Inferior parietal cortex (tissue), 1 donor: ENCODE measurements at regions not wholly inside any gene's neighbourhood (a gene's known extent, or its start where the extent isn't known, plus 50 kb on each side); places are given as distances from the start of the nearest gene placed in this dataset.

Experiments used
- DNase-seq: peaks from one replicate; pipeline ENCODE4 v3.0.0-alpha.2; 2016; ENCODE audit errors: extremely low spot score

- DNase-seq, result peak; percentile 53
Observed at GRCh38 chr9:14396171-14396570, 82.2 kb upstream of the NFIB start.

DNA sequence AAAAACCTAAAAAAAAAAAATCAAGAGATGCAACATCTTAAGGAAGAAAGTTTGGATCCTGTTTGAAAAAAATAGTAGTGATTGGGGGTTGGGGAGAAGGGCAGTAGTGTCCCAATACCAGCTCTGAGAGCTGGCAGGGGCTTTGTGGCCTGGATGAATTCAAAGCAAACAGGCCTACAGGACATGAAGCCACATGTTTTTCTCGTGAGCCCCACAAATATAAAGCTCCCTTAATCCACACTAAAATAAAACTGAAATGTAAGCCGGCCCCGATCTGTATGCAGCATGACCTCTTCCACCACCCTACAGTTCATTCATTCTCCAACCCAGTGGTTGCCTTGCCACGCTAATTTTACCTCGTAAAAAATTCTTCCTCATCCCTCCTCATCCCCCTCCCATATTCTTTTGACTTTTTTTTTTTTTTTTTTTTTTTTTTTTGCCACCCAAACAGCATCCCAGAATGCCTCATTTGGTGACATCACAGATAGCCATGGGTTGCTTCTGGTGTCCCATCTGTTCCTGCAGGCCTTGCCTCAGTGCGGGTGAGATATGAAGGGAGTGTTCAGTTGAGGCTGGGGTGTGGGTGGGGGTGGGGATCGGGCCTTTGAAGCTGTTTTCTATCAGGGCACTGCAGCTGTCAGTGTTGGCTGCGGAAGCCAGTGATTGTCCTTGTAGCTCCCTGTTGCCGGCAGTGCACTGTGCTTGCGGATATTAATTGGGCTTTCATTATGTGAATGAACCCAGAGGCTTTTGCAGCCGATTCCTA lies 81.6 kb upstream of the NFIB start:
- peak; percentile 61 for DNase-seq

GRCh38 chr9:14393418-14393817 lies 79.5 kb upstream of the NFIB start:
- no peak for DNase-seq

DNA sequence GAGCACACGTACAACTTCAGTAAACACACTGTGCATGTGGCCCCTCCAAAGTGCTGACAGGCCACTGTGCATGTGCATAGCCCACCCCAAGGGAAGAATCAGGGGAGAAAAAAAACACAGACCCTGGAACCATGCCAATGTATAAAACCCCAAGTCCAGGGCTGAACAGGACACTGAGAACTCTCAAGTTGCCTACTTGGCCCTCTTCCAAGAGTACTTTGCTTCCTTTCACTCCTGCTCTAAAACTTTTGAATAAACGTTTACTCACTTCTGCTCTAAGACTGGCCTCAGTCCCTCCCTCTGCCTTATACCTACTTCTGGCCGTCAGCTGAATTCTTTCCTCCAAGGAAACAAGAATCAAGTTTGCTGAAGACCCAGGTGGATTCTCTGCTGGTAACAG lies 77.7 kb upstream of the NFIB start:
- no peak for DNase-seq

DNA sequence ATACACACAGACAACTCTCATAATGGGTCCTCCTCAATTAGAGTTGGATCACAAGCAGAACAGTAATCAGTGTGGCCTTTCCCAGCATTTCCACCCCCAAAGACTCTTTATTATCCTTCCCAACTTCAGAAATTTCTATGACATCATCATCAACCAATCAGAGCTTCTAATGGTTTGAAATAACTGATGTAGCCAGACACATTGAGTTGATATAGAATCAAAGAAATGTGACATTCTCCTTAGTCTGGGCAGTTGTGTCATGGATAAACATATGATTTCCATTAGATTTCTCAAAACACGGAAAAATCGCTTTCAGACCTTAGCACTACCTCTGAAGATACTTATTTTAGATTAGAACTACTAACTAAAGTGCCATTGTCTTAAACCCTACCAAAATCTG lies 75.7 kb upstream of the NFIB start:
- DNase-seq, result no peak

DNA sequence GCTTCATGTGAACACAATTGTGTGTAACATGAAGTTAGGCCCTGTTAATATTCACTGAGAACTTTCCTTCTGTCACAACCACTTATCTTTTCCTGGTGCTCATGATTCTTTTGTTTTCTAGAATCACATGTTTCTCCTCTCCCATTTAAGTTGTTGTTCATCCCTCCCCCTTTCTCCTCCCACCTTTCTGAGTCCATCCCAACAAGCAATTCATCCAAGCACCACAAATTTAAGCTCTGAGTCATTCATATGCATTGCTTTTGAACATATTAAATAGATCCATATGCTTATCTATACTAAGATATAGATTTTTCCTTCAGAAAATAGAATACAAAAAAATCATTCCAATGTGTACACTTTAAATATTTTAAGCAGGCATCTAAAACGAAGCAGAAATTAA lies 75.2 kb upstream of the NFIB start:
- no peak for DNase-seq

DNA sequence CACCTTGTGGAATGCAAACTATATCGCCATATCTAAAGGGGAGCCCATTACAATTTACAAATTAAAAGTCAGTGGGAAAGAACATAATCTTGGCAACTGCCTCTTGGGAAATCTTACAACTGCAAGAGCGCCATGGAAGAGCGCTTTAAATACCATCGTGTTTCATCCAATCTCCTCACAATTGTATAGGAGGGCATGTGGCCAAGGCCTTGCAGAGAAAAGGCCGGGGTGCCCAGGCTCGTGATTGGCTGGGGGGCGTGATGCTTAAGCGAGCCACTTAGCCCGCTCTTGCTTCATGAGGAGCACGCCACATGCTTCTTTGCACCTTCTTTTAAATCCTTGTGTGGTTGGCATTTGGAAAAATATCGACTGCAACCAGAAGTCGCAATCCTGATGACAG lies 69.8 kb upstream of the NFIB start:
- no peak for DNase-seq

- DNase-seq, result no peak
Observed at GRCh38 chr9:14383294-14383693, 69.4 kb upstream of the NFIB start.

DNA sequence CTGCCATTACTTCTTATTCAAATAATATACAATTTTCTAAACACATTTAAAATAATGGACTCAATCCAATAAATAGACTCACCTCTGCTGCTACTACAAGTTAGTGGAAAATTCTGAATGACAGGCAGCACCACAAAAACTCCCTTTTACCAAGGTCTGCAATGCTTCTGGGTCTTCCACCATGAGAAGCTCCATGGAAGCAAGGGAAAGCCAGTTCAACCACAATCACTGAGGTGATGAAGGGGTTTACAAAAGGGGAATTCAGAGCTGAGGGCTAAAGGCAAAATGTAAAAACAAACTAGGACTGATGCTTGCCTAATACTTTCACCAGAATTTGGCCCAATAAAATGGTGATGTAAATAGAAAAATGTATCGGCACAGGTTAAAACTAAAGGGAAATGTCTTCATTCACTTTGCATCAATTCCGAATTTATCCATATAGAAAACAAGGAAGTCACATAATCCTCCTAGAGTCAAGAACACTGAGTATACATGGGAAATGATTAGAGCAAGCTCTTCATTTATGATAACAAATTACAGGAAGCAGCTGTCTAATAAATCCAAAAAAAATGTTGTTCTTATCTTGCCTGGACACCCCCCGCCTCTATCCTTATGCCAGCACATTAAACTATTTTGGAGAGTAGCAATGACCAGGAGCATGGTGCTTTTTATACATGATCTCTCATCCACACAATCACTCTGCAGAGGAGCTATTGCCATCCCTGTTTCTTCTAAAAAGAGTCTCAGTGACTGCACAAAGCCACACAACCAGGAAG lies 66.3 kb upstream of the NFIB start:
- no peak for DNase-seq

DNA sequence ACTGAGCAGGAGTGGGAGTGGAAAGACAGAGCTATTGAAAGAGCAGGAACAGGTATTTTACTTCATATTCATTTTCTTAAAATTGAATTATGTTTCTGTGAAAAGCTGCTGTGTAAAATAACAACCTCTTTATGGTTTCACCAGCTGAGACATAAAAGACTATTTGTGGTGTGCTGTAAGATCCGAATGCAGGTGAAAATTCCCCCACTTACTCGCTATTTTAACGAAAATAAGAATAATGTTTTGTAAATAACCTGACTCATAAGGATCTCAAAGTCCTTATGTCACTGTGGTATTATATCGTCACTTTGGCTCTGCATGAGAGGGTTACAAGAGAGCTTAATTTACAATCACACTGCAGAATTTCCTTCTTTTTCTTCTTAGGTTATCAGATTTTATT lies 65.3 kb upstream of the NFIB start:
- no peak for DNase-seq

DNA sequence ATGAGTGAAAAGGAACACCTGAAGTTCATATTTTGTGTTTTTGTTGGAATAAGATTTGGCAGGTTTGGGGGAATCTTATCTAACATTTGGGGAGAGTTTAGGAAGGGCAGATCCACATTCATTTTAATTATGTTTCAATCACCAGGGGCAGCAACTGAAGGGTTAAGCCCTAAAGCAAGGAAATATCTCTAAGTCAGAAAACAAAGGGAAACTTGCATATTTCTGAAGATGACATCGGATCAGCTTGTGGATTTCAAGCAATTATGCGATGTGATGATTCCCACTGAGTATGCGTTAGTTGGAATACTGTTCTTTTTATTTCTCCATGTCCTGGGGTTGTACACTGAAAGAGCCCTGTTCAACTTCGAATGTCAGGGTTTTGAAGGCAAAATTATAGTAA lies 59.8 kb upstream of the NFIB start:
- DNase-seq, result no peak

DNA sequence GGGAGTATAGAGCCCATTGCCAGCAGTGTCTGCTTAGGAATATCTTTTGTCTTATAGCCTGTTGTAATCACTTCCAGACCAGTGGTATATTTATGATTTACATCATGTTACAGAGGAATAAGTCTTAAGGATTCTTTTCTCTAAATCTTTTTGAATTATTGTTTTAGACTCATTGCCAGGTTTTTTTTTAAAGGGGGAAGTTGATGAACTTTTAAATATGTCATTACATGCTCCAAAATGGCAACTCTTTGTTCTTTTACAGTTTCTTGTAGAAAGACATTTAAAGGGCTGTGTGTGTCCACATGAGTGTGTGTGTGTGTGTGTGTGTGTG lies 59.4 kb upstream of the NFIB start:
- DNase-seq, result no peak

GRCh38 chr9:14372437-14373335 lies 58.7 kb upstream of the NFIB start:
- no peak for DNase-seq

DNA sequence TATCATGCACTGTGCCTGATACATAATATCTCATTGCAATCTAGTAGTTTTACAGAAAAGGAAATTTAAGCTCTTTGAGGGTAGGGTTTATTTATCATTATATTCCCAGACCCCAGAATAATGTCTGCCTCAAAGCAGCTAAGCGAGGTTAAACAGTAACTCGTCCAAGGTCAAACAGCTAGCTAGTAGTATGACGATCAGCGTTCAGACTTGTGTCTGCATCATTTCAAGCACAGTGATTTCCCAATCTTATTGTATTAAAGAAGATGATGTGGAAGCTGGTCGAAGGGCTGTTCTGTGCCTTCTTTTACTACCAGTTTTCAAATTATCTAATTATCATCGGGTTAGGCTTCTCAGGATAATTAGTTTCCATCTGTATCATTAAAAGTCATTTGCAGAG lies 55.1 kb upstream of the NFIB start:
- no peak for DNase-seq

GRCh38 chr9:14366076-14366475 lies 52.1 kb upstream of the NFIB start:
- DNase-seq, result no peak

GRCh38 chr9:14365670-14366069 lies 51.7 kb upstream of the NFIB start:
- no peak for DNase-seq
